HG03432 (cell line): ENCODE measurements at regions not wholly inside any gene's neighbourhood (a gene's known extent, or its start where the extent isn't known, plus 50 kb on each side); places are given as distances from the start of the nearest gene placed in this dataset.

ENCODE experiments used
- ATAC-seq: cut with Tn5 transposase; IDR thresholded peaks from one replicate; pipeline ENCODE4 v1.9.1; 2021; ENCODE audit warnings: mild to moderate bottlenecking, moderate library complexity; ENCODE audit not compliant: unreplicated experiment

DNA sequence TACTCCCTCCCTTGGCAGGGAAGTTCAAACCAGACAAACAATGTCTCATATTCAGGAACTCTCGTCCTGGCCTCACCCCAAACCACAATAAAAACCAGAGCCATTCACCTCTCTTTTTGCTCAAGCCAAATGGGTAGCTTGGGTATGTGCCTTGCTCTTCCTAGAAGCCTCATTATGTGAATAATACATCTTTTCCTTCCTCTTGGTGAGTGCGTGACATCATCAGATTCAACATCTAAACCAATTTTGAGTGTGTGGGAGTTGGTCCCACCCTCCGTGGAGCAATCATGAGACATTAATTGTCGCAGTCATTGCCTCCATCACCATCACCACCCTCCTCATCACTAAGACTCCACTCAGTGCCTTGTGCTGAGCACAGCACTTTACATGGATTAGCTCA, 482.9 kb downstream of the PTPRU start:
- ATAC-seq, result no peak

DNA sequence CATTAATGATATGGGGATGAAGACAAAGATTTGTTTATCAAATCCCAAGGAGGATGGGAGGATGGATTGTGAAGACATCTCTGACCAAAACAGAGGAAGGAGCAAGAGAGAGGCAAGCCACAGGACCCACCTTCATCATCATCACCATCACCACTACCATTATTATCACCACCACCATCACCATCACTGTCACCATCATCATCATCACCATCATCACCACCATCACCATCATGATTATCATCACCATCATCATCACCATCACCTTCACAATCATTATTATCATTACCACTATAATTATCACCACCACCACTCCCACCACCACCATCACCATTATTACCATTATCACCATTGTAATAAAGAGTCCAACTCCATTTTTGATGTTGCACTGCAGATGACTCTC, 482.5 kb downstream of the PTPRU start:
- ATAC-seq, result no peak

- ATAC-seq, result no peak
Observed at GRCh38 chr1:29716306-29716705, 480.0 kb downstream of the PTPRU start.

DNA sequence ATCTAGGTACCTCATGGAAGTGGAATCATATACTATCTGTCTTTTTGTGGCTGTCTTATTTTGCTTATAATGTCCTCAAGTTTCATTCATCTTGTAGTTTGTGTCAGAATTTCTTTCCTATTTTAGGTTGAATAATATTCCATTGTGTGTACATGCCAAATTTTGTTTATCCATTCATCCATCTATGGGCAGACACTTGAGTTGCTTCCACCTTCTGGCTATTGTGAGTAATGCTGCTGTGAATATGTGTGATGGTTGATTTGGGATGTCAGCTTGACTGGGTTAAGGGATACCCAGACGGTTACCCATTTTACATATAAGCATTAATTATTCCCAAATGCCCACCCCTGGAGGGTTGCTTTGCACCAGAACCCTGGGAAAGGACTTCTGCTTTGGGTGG, 477.5 kb downstream of the PTPRU start:
- ATAC-seq, result no peak

GRCh38 chr1:29712801-29713200, 476.5 kb downstream of the PTPRU start:
- no peak for ATAC-seq

GRCh38 chr1:29712284-29712651, 475.9 kb downstream of the PTPRU start:
- ATAC-seq, result no peak

DNA sequence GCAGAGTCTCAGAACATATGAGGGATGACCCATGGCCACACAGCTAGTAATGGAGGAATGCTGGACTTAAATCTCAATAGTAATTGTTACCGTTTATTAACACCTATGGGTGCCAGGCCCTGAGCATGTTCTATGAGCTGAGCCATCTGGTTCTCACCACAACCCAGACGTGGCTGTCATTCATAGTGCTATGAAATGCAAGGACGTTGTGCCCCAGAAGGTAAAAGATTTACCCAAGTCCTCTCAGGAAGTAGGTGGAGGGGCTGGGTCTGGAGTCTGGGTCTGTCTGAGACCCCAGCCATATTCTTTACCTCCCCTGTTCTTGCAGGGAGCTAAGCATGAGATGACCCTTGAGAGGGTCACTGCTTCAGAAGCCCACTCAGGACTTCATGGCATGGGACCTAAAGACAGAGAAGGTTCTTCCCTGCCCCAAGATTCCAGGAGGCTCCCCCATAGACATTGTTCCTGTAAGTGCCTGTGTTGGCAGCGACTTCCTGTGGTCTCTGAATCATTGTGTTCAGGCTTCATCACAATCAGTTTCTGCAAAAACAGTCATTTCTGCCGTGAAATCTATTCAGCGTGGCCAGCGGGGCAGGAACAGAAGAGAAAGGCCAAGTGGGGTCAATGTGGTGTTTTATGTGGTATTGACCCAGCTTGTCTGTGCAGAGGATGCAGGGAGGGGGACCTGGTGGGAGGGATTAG, 475.4 kb downstream of the PTPRU start:
- ATAC-seq, result peak; percentile 44

- no peak for ATAC-seq
Observed at GRCh38 chr1:29709704-29710280, 473.5 kb downstream of the PTPRU start.

DNA sequence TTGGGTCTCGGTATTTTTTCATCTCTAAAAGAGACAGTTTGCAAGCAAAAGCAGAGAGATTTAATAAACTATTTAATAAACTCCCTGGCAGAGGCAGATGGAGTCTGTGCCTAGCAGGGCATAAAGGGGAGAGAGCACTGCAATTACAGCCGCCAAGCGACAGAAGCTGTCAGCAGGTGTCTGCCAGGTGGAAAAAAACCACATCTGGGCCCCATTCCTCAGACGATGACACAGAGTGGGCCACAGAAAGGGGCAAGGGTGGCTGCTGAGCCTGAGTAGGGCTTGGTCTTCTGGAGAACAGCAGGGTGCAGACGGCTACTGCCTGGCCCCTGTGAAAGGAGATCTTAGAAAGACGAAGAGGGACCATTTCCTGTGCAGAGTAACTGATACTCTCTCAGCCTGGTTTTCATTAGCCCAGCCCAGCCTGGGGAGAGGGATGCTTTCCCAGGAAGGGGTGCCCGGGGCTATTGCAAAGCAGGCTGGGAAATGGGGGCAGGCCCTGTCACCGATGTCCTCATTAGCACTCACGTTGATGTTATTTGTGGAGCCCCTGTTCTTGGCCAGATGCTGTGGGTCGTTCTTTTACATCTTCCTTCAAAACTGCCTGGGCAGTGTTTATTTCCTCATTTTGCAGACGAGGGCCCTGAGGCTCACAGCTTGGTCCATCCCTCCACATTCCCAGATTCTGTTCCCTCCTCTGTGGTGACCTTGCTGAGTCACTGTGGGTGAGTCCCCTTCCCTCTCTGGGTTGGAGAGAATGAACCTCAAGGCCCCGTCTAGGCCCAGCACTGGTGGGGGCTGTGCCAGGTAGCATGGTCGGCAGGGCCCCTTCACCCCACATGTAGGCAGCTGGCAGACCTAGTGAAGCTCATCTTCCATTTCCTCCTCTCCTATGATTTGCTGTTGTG, 472.7 kb downstream of the PTPRU start:
- no peak for ATAC-seq

DNA sequence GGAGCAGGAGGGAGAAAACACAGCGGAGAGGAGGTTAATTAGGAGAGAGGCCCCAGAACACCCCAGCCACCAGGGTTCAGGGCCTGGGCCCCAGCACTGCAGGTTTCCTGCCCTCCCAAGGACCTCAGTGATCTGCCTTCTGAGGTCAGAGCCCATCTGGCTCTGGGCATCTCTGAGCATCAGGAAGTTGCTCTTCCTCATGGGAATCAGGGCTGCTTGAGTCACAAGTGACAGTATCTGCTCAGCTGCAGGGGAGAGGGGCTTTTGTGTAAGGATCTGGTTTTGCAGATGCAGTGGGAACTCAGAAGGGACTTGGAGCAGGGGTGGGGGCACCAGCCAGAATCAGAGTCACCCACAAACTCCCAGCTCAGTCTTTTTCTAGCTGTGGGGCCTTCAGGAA, 472.1 kb downstream of the PTPRU start:
- no peak for ATAC-seq

GRCh38 chr1:29707796-29708195, 471.5 kb downstream of the PTPRU start:
- ATAC-seq, result no peak

- no peak for ATAC-seq
Observed at GRCh38 chr1:29706936-29707335, 470.6 kb downstream of the PTPRU start.

- no peak for ATAC-seq
Observed at GRCh38 chr1:29704430-29704829, 468.1 kb downstream of the PTPRU start.

DNA sequence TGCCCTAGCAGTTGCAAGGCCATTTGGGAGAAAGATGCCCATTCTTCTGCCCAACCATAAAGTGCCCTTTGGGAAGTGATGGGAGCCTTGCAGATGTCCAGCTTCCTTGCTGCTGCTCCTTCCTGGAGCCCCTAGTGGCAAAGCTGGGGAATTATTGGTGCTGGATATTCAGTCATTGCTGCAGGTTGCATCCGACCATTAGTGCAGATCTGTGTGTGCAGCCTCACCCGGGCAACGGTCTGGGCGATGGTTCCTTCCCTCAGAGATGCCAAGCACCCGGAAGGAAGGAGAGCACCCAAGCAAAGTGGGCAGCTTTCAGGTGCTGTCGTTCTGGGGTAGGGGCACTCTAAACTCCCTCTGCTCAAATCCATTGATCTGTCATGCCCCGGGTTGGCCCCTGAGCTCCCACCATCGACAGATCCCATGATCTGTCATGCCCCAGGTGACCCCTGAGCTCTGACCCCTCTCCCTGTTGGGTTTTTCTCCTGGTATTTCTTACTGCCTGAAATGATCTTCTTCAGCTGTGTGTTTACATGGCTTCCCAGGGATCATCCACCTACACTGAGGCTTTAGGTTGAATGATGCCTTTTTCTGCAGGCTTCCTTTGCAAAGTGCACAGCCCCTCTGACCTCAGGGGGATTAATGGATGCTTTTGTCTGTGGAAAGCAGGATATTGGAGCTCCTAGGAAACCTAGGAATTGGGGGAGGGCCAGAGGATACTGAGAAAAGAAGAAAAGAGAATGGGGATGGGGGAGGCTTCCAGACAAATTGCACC, 467.5 kb downstream of the PTPRU start:
- ATAC-seq, result no peak

DNA sequence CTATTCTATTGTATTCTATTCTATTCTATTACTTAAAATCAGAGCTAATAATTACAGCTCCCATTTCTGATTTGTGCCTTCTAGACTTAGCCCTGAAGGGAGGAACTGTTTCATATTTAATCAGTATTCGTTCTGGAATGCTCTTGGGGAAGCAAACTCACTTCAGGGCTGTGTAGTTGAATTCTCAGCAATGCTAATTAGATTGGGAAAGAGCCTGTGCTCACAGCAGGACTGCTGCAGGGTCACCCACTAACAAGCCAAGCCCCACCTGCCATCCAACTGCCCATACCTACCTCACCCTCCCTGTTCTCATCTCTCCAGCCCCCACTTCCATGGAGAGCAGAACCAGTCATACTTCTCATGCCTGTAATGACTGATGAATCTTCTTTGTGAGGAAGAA, 464.2 kb downstream of the PTPRU start:
- no peak for ATAC-seq

- no peak for ATAC-seq
Observed at GRCh38 chr1:29698626-29699025, 462.3 kb downstream of the PTPRU start.

DNA sequence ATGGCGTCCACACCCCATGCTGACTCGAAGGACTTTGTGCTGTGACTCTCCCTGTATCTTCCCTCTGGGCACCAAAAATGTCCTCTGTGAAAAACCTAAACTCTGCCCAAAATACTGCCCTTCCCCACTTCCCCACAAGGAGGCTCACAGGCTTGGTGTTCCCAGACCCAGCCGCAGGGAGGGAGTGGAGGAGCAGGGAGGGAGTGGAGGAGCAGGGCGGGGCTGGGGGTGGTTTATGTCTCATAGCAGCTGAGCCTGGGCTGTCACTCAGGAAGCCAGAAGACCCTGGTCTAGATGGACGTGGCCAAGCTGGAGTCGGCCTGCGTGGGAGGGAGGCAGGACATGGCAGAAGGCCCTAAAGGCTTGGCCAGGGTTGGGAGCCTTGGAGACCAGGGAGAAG, 461.7 kb downstream of the PTPRU start:
- no peak for ATAC-seq

DNA sequence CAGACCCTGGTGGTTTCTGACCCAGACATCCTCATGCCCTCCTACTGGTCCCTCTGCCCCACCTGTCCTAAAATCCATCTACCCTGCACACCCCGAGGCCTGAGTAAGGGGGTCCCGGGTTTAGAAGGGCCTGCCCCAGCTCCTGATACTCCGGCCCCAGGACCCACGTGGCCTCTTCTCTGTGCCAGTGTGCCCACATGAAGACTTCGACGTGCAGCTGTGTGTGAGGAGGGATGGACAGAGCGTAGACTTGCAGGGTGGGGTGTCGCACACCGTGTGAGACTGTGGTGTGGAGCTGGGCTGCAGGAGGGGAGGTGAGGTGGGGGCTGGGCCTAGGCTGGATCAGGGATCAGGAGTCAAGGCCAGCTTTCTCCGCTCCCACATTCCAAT, 461.1 kb downstream of the PTPRU start:
- no peak for ATAC-seq

GRCh38 chr1:29696656-29697390, 460.5 kb downstream of the PTPRU start:
- ATAC-seq, result no peak

DNA sequence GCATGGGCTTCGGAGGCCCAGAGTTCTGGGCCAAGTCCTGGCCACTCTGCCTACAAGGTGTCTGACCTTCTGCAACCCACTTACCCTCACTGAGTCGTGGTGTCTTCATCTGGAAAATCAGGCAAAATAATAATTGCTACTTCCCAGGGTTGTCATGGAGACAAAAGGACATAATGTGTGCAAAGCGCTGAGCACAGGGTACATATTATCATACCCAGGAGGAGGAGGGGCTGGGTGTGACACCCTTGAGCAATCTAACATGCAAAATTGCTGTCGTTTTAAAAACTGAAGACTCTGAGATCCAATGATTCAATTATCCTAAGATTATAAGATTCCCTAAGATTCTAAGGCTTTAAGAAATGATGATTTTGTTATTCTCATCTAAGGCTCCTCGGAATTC, 459.5 kb downstream of the PTPRU start:
- ATAC-seq, result no peak

DNA sequence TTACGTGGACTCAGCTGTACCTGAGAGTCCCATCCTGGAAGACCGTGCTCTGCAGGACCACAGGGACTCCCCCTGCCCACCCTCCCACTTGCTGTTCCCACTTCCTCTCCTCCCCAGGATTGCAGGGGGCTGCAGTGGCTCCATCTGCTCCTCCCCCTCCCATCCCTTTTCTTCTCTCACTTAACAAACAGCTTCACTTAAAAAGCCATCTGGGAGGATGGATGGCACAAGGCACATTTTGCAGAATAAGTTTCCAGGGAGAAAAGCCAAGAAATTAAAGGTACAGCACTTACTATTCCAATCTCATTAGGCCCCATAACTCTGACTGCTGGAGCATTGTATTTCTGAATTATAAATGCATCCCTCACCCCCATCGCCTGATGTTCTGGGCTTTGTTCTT, 458.7 kb downstream of the PTPRU start:
- no peak for ATAC-seq
